ENCODE measurements at regions not wholly inside any gene's neighbourhood (a gene's known extent, or its start where the extent isn't known, plus 50 kb on each side); places are given as distances from the start of the nearest gene placed in this dataset.

GRCh38 chr12:89215196-89215595, 137.1 kb downstream of the DUSP6 start:
- Mint-ChIP-seq H3K27me3 (ENCODE audit: low read depth in 3 of 3) (no peaks in the 10 kb centered on the region), H3K9me3 (no peaks in the 10 kb centered on the region), H3K36me3 (no peaks in the 10 kb centered on the region), H3K4me1 (peaks cover 46% of the 10 kb centered on the region), H3K27ac (peak overlapping the region in 2 of 7 donors; percentile 11 to 83), H3K4me3 (no peak overlapping the region)
- Histone ChIP-seq H2AFZ (ENCODE audit: insufficient read depth, low read depth, low read length, poor library complexity, severe bottlenecking) (no peak overlapping the region), H3K4me3 (replicated peaks in 1 of 3; ENCODE audit: low read depth in 2 of 3, low read length in 3 of 3) (peak overlapping the region in 1 of 3 experiments; percentile 22), H3K36me3 (replicated peaks in 1 of 2; ENCODE audit: control insufficient read depth in 1 of 2, insufficient read depth in 2 of 2, low read length in 2 of 2) (no peaks in the 10 kb centered on the region), H3K9ac (ENCODE audit: insufficient read depth, low read length, poor library complexity, severe bottlenecking) (no peak overlapping the region), H3K4me2 (replicated peaks; ENCODE audit: extremely low read depth, low read length, poor library complexity, severe bottlenecking) (no peak overlapping the region), H3K9me3 (replicated peaks in 1 of 2; ENCODE audit: control insufficient read depth in 1 of 2, insufficient read depth in 1 of 2, low read length in 2 of 2) (no peaks in the 10 kb centered on the region), H3K27ac (ENCODE audit: low read depth in 1 of 2, low read length in 2 of 2) (peak overlapping the region in 1 of 2 donors; percentile 27), H3K79me2 (ENCODE audit: insufficient read depth, low read length) (no peaks in the 10 kb centered on the region), H4K20me1 (ENCODE audit: insufficient read depth, low read length) (no peaks in the 10 kb centered on the region), H3K27me3 (ENCODE audit: control insufficient read depth in 2 of 2, insufficient read depth in 2 of 2, low read length in 2 of 2) (no peaks in the 10 kb centered on the region), H3K4me1 (ENCODE audit: control insufficient read depth in 1 of 2, insufficient read depth in 2 of 2, low read length in 2 of 2) (peaks cover 41 to 48% of the 10 kb centered on the region in 2 donors)
- no peak for TF ChIP-seq CTCF (IDR thresholded peaks at IDR 0.05)
- no CpG with 5 or more reads among the region's 1 CpG for WGBS (ENCODE audit: insufficient coverage)
- DNase-seq: peak; percentile 44 to 71 (median 54)
- intact Hi-C loops (cut with micrococcal nuclease): loop anchor here in 1 of 2 donors (10.0 kb wide), 1 partner anchor 50 kb away; no protein-coding TSS in a partner anchor

GRCh38 chr12:89213747-89214146, 138.6 kb downstream of the DUSP6 start:
- intact Hi-C loops (cut with micrococcal nuclease): loop anchor here in 1 of 2 donors (10.0 kb wide), 1 partner anchor 49 kb away; no protein-coding TSS in a partner anchor
- no peak overlapping the region for H3K4me3 Mint-ChIP-seq

More at GRCh38 chr12:89213747-89214146, 138.6 kb downstream of the DUSP6 start:
- WGBS (ENCODE audit: insufficient coverage): no CpG with 5 or more reads among the region's 1 CpG
- Histone ChIP-seq H3K27ac (ENCODE audit: low read depth in 1 of 2, low read length in 2 of 2) (no peak overlapping the region), H3K79me2 (ENCODE audit: insufficient read depth, low read length) (no peaks in the 10 kb centered on the region), H3K4me1 (ENCODE audit: control insufficient read depth in 1 of 2, insufficient read depth in 2 of 2, low read length in 2 of 2) (peaks cover 42 to 52% of the 10 kb centered on the region in 2 donors), H3K9ac (ENCODE audit: insufficient read depth, low read length, poor library complexity, severe bottlenecking) (no peak overlapping the region), H3K4me3 (replicated peaks in 1 of 3; ENCODE audit: low read depth in 2 of 3, low read length in 3 of 3) (no peak overlapping the region), H3K9me3 (replicated peaks in 1 of 2; ENCODE audit: control insufficient read depth in 1 of 2, insufficient read depth in 1 of 2, low read length in 2 of 2) (no peaks in the 10 kb centered on the region), H4K20me1 (ENCODE audit: insufficient read depth, low read length) (no peaks in the 10 kb centered on the region), H3K27me3 (ENCODE audit: control insufficient read depth in 2 of 2, insufficient read depth in 2 of 2, low read length in 2 of 2) (no peaks in the 10 kb centered on the region), H2AFZ (ENCODE audit: insufficient read depth, low read depth, low read length, poor library complexity, severe bottlenecking) (no peak overlapping the region), H3K4me2 (replicated peaks; ENCODE audit: extremely low read depth, low read length, poor library complexity, severe bottlenecking) (no peak overlapping the region), H3K36me3 (replicated peaks in 1 of 2; ENCODE audit: control insufficient read depth in 1 of 2, insufficient read depth in 2 of 2, low read length in 2 of 2) (no peaks in the 10 kb centered on the region)
- no peaks in the 10 kb centered on the region for H3K27me3 Mint-ChIP-seq (ENCODE audit: low read depth in 3 of 3)
- no peak for TF ChIP-seq CTCF (IDR thresholded peaks at IDR 0.05)
- no peak for DNase-seq
- no peak overlapping the region for H3K27ac Mint-ChIP-seq
- H3K9me3 Mint-ChIP-seq: no peaks in the 10 kb centered on the region
- peaks cover 49% of the 10 kb centered on the region for H3K4me1 Mint-ChIP-seq
- no peaks in the 10 kb centered on the region for H3K36me3 Mint-ChIP-seq

Measured in CD14-positive monocyte (primary cell).